Muscle layer of colon (tissue), 2 donors: ENCODE measurements at regions not wholly inside any gene's neighbourhood (a gene's known extent, or its start where the extent isn't known, plus 50 kb on each side); places are given as distances from the start of the nearest gene placed in this dataset.

Experiments used
- H3K27ac ChIP-seq: one replicate; pipeline ENCODE4 v1.7.0; 2013; ENCODE audit warnings: low read depth, mild to moderate bottlenecking, low read length, moderate library complexity
- H3K27me3 ChIP-seq, 2 donors: one replicate each; pipeline ENCODE4 v1.7.0; 2013; ENCODE audit warnings: low read length in 2 of 2, mild to moderate bottlenecking in 2 of 2; ENCODE audit not compliant: insufficient read depth in 2 of 2, control insufficient read depth in 1 of 2
- H3K36me3 ChIP-seq: one replicate; pipeline ENCODE4 v1.7.0; 2013; ENCODE audit warnings: mild to moderate bottlenecking, low read length; ENCODE audit not compliant: insufficient read depth
- H3K4me1 ChIP-seq: one replicate; pipeline ENCODE4 v1.7.0; 2013; ENCODE audit warnings: mild to moderate bottlenecking, low read length; ENCODE audit not compliant: insufficient read depth
- H3K4me3 ChIP-seq, 2 donors: one replicate each; pipeline ENCODE4 v1.7.0; 2013; ENCODE audit warnings: low read length in 2 of 2, low read depth in 1 of 2, mild to moderate bottlenecking in 1 of 2, moderate library complexity in 1 of 2
- H3K9ac ChIP-seq: one replicate; pipeline ENCODE4 v1.7.0; 2013; ENCODE audit warnings: low read length
- H3K9me3 ChIP-seq: one replicate; pipeline ENCODE4 v1.7.0; 2013; ENCODE audit warnings: mild to moderate bottlenecking, low read length
- donor health status: abdominal sarcoma.
- donor health status: Adenocarcinoma of cecum.

GRCh38 chr18:10050956-10051355 lies 137.1 kb downstream of the VAPA start:
- Histone ChIP-seq H3K27me3 (no peaks in the 10 kb centered on the region), H3K27ac (no peak overlapping the region), H3K9me3 (no peaks in the 10 kb centered on the region), H3K4me1 (peaks cover 22% of the 10 kb centered on the region), H3K36me3 (no peaks in the 10 kb centered on the region), H3K4me3 (no peak overlapping the region), H3K9ac (no peak overlapping the region)

GRCh38 chr18:10051877-10052631 lies 138.2 kb downstream of the VAPA start:
- no peak overlapping the region for H3K4me3 ChIP-seq
- no peaks in the 10 kb centered on the region for H3K9me3 ChIP-seq
- no peaks in the 10 kb centered on the region for H3K36me3 ChIP-seq
- H3K27ac ChIP-seq = no peak overlapping the region
- peaks cover 22% of the 10 kb centered on the region for H3K4me1 ChIP-seq
- H3K9ac ChIP-seq = no peak overlapping the region
- no peaks in the 10 kb centered on the region for H3K27me3 ChIP-seq

GRCh38 chr18:10052871-10053270 lies 139.1 kb downstream of the VAPA start:
- H3K27ac ChIP-seq = no peak overlapping the region

GRCh38 chr18:10053861-10054260 lies 140.0 kb downstream of the VAPA start:
- H3K4me1 ChIP-seq = peaks cover 37% of the 10 kb centered on the region

More at GRCh38 chr18:10052871-10053270, 139.1 kb downstream of the VAPA start:
- Histone ChIP-seq H3K4me3 (no peak overlapping the region), H3K9me3 (no peaks in the 10 kb centered on the region), H3K9ac (no peak overlapping the region), H3K4me1 (peaks cover 28% of the 10 kb centered on the region), H3K36me3 (no peaks in the 10 kb centered on the region), H3K27me3 (no peaks in the 10 kb centered on the region)

DNA sequence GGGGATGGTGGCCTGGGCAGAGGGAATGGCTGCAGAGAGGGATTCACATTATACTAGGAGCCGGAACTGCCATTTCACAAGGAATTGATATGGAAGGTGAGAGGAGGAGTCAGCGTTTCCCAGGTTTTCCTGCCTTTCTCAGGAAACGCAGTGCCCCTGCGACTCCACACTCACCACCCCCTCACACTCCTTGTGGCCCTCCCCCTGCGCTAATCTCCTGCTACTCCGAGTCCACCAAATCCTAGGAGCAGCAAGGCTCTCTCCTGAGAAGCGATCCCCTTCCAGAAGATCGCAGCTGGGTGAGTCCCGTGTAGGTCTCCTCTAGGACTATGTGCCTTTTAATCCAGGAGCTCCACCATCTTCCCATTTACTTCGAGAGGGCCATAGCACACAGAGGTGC lies 140.6 kb downstream of the VAPA start:
- no peaks in the 10 kb centered on the region for H3K9me3 ChIP-seq
- no peak overlapping the region for H3K4me3 ChIP-seq
- no peaks in the 10 kb centered on the region for H3K27me3 ChIP-seq
- no peaks in the 10 kb centered on the region for H3K36me3 ChIP-seq
- H3K27ac ChIP-seq = no peak overlapping the region
- H3K4me1 ChIP-seq = peaks cover 35% of the 10 kb centered on the region
- no peak overlapping the region for H3K9ac ChIP-seq

More at GRCh38 chr18:10053861-10054260, 140.0 kb downstream of the VAPA start:
- no peaks in the 10 kb centered on the region for H3K27me3 ChIP-seq
- H3K4me3 ChIP-seq = no peak overlapping the region
- no peaks in the 10 kb centered on the region for H3K36me3 ChIP-seq
- no peak overlapping the region for H3K9ac ChIP-seq
- H3K27ac ChIP-seq = no peak overlapping the region
- no peaks in the 10 kb centered on the region for H3K9me3 ChIP-seq

DNA sequence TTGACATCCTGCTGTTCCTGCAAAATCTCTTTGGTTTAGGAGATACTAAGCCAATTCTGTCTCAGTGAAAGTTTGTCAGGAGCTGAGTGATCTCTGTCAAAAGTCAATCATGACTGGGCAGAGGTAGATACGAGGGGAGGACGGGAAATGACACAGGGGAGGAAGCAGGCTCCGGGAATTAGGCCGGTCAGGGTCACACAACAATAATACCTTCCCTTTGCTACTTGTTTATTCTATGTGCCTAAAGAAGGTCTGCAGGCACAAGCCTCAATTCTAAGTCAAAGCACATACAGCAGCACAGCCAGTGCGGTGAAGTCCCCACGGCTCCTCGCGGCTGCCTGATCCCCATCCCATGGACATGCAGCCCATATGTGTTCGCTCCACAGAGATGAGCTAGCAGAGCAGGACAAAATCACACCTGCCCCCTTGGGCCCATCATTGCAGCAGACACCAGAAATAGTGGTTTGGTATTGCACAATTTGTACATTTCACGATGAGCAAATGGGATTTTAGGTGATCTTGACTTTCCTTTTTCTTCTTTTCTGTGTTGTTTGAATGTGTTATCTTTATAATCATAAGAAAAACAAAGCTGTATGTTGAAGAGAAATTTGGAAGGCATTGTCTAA lies 141.4 kb downstream of the VAPA start:
- Histone ChIP-seq H3K4me1 (peaks cover 29% of the 10 kb centered on the region), H3K9ac (no peak overlapping the region), H3K36me3 (no peaks in the 10 kb centered on the region), H3K4me3 (no peak overlapping the region), H3K9me3 (no peaks in the 10 kb centered on the region), H3K27ac (no peak overlapping the region), H3K27me3 (no peaks in the 10 kb centered on the region)

GRCh38 chr18:10056506-10056905 lies 142.7 kb downstream of the VAPA start:
- Histone ChIP-seq H3K27me3 (no peaks in the 10 kb centered on the region), H3K9ac (no peak overlapping the region), H3K27ac (no peak overlapping the region), H3K4me3 (no peak overlapping the region), H3K36me3 (no peaks in the 10 kb centered on the region), H3K4me1 (peaks cover 20% of the 10 kb centered on the region), H3K9me3 (no peaks in the 10 kb centered on the region)

DNA sequence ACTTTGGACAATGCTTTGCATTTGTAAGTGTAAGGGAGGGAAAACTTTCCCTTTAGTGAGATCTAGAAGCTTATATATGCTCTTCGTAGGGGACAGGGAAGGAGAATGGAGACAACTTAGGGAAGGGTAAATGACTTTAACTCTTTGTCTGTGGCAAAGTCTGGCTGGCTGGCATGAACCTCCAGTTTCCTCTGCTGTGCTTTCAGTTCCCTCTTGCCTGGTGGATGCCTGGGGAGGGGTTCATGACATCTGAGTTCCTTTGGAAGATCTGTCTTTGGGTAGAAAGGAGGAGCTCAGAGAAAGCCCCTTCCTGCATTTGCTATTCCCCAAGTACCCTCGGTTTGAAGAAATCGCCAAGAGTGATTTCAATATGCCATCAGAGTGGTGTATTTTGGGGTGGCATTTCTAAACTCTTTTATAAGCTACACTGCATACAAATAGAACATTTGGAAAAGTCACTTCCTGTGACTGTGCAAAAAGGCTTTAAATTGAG lies 143.6 kb downstream of the VAPA start:
- no peaks in the 10 kb centered on the region for H3K36me3 ChIP-seq
- no peak overlapping the region for H3K9ac ChIP-seq
- no peaks in the 10 kb centered on the region for H3K9me3 ChIP-seq
- H3K4me1 ChIP-seq = peaks cover 23% of the 10 kb centered on the region
- peak overlapping the region; percentile 55 for H3K27ac ChIP-seq
- H3K4me3 ChIP-seq = no peak overlapping the region
- H3K27me3 ChIP-seq = no peaks in the 10 kb centered on the region

DNA sequence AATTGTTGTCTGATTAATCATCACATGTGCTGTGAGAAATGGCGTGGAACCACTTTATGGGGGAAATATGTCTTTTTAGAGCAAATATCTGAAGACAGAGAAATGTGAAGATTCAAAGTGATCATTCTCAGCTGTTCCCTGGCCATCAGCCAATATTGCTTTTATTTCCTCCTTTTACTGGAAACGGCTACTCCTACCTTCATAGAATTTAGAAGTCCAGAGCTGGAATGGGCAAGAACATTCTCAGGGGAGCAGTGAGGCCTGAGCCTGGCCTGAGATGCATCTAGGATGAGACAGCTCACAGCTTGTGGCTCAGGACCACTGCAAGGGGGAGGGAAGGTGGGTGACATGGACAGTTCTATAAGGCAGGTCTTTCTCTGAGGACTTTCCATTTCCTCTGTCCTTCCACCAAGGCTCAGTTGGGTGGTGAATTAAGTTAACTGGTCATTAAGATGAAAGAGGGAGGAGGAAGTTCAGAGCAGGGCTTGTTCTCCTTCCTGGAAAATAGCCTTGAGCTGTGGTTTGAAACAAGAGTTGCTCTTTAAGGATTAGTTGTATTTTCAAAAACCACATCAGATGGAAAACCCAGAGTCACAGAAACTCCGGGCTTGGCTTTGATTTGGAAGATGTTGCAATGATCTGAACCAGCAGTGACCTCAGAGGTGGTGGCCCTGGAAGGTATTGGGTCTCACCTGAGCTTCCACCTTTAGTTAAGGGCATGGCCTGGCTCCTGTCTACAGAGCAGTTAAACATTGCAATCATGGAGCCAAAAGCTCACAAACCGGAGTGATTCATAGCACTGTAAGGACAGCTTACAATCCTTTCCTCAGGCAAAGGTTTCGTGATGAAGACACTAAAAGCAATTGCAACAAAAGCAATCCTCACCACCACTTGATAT lies 144.3 kb downstream of the VAPA start:
- Histone ChIP-seq H3K4me1 (peaks cover 23% of the 10 kb centered on the region), H3K9me3 (no peaks in the 10 kb centered on the region), H3K36me3 (no peaks in the 10 kb centered on the region), H3K9ac (no peak overlapping the region), H3K4me3 (no peak overlapping the region), H3K27me3 (no peaks in the 10 kb centered on the region), H3K27ac (peak overlapping the region; percentile 55)

DNA sequence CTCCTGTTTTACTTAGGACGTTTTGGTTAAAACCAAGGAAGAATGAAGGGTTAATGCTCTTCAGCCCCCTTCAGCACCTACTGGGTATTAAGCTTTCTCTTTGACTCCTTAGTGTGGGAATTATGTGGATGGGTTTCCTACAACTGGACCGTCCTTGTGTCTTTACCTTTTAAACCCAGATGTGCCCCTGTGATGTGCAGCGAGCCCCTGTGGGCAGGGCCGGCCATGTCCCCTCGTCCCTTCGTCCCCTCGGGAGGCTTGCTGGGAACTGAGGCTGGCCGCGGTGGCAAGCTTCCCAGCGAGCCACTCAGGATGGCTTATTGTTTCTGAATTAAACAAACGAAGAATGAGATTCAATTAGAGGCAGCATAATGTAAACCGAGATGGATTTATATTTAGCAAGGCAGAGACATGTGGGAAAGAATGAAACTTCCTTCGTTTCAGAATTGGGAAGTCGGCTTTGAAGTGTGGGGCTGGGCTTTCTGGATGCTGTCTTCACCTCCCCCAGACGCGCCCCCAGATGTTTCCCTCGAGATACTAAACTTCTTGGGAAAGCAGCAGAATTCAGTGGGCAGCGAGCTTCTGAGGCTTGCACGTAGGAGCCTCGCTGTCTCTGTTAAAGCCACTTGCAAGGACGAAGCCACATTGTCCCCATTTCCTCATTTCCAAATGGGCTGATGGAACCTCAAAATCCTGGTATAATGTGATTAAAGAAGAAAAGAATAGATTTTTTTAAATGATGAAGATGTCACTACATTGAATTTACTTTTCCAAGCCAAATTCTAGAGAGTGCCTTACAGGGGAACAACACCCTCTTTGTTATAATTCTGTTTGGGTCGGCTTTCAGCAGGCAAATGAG lies 146.0 kb downstream of the VAPA start:
- Histone ChIP-seq H3K4me3 (no peak overlapping the region), H3K27ac (no peak overlapping the region), H3K9ac (no peak overlapping the region), H3K9me3 (no peaks in the 10 kb centered on the region), H3K27me3 (no peaks in the 10 kb centered on the region), H3K36me3 (no peaks in the 10 kb centered on the region), H3K4me1 (peaks cover 23% of the 10 kb centered on the region)

DNA sequence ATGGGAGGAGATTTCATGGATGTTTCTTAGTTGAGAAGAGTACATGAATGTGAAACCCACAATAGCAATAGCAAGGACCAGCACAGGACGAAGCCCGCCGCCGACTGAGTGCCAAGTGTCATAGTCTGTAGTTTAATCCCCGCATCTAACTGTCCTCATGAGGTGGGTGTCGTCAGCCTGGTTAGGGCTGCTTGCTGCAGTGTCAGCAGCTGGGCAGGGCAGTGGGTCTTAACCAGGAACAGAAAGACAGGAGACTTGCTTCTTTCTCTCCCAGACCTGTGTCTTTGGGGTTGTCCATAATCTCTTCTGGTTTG lies 146.6 kb downstream of the VAPA start:
- H3K4me1 ChIP-seq = peaks cover 23% of the 10 kb centered on the region
- no peaks in the 10 kb centered on the region for H3K27me3 ChIP-seq
- H3K4me3 ChIP-seq = no peak overlapping the region
- no peak overlapping the region for H3K9ac ChIP-seq
- no peak overlapping the region for H3K27ac ChIP-seq
- H3K9me3 ChIP-seq = no peaks in the 10 kb centered on the region
- no peaks in the 10 kb centered on the region for H3K36me3 ChIP-seq
